ENCODE measurements at regions not wholly inside any gene's neighbourhood (a gene's known extent, or its start where the extent isn't known, plus 50 kb on each side); places are given as distances from the start of the nearest gene placed in this dataset.

- no peak for DNase-seq (ENCODE audit: low read depth)
Measured at GRCh38 chr22:49481659-49482399, 345.8 kb downstream of the BRD1 start.

GRCh38 chr22:49480896-49481658 is 346.6 kb downstream of the BRD1 start:
- DNase-seq (ENCODE audit: low read depth): no peak

GRCh38 chr22:49480331-49480730 is 347.3 kb downstream of the BRD1 start:
- no peak for DNase-seq (ENCODE audit: low read depth)

- no peak for DNase-seq (ENCODE audit: low read depth)
Measured at GRCh38 chr22:49479566-49479965, 348.1 kb downstream of the BRD1 start.

GRCh38 chr22:49476800-49477400 is 350.8 kb downstream of the BRD1 start:
- no peak for DNase-seq (ENCODE audit: low read depth)

- DNase-seq (ENCODE audit: low read depth): no peak
Measured at GRCh38 chr22:49476176-49476575, 351.5 kb downstream of the BRD1 start.

GRCh38 chr22:49475253-49475652 is 352.4 kb downstream of the BRD1 start:
- DNase-seq (ENCODE audit: low read depth): no peak

GRCh38 chr22:49473286-49473685 is 354.4 kb downstream of the BRD1 start:
- no peak for DNase-seq (ENCODE audit: low read depth)

GRCh38 chr22:49470741-49471503 is 356.8 kb downstream of the BRD1 start:
- DNase-seq (ENCODE audit: low read depth): no peak

- no peak for DNase-seq (ENCODE audit: low read depth)
Measured at GRCh38 chr22:49469896-49470740, 357.6 kb downstream of the BRD1 start.

- no peak for DNase-seq (ENCODE audit: low read depth)
Measured at GRCh38 chr22:49468487-49469198, 359.0 kb downstream of the BRD1 start.

GRCh38 chr22:49466878-49467595 is 360.6 kb downstream of the BRD1 start:
- no peak for DNase-seq (ENCODE audit: low read depth)

GRCh38 chr22:49464037-49464436 is 363.6 kb downstream of the BRD1 start:
- DNase-seq (ENCODE audit: low read depth): no peak

- DNase-seq (ENCODE audit: low read depth): no peak
Measured at GRCh38 chr22:49462795-49463194, 364.9 kb downstream of the BRD1 start.

GRCh38 chr22:49462291-49462690 is 365.4 kb downstream of the BRD1 start:
- DNase-seq (ENCODE audit: low read depth): no peak

GRCh38 chr22:49461674-49462073 is 366.0 kb downstream of the BRD1 start:
- DNase-seq (ENCODE audit: low read depth): no peak

- DNase-seq (ENCODE audit: low read depth): no peak
Measured at GRCh38 chr22:49460592-49461281, 366.9 kb downstream of the BRD1 start.

- no peak for DNase-seq (ENCODE audit: low read depth)
Measured at GRCh38 chr22:49460091-49460490, 367.6 kb downstream of the BRD1 start.

GRCh38 chr22:49458708-49459099 is 369.0 kb downstream of the BRD1 start:
- no peak for DNase-seq (ENCODE audit: low read depth)
